Lower leg skin (tissue), 3 donors: ENCODE measurements at regions not wholly inside any gene's neighbourhood (a gene's known extent, or its start where the extent isn't known, plus 50 kb on each side); places are given as distances from the start of the nearest gene placed in this dataset.

Source experiments
- POLR2A ChIP-seq, 2 donors: fragments of 450-650 bp; IDR thresholded peaks; one replicate each; pipeline ENCODE4 v1.6.1; 2016 to 2017; ENCODE audit warnings: antibody characterized with exemption in 2 of 2, mild to moderate bottlenecking in 1 of 2, moderate library complexity in 1 of 2
- TF ChIP-seq, protein P1 (sequence below), 3 donors: fragments of 450-650 bp; IDR thresholded peaks; one replicate each; pipeline ENCODE4 v1.5.1; 2016; ENCODE audit warnings: antibody characterized with exemption in 3 of 3, mild to moderate bottlenecking in 3 of 3, moderate library complexity in 2 of 3

GRCh38 chr22:48894804-48895250 lies 932.8 kb downstream of the BRD1 start:
- TF ChIP-seq, protein P1, sequence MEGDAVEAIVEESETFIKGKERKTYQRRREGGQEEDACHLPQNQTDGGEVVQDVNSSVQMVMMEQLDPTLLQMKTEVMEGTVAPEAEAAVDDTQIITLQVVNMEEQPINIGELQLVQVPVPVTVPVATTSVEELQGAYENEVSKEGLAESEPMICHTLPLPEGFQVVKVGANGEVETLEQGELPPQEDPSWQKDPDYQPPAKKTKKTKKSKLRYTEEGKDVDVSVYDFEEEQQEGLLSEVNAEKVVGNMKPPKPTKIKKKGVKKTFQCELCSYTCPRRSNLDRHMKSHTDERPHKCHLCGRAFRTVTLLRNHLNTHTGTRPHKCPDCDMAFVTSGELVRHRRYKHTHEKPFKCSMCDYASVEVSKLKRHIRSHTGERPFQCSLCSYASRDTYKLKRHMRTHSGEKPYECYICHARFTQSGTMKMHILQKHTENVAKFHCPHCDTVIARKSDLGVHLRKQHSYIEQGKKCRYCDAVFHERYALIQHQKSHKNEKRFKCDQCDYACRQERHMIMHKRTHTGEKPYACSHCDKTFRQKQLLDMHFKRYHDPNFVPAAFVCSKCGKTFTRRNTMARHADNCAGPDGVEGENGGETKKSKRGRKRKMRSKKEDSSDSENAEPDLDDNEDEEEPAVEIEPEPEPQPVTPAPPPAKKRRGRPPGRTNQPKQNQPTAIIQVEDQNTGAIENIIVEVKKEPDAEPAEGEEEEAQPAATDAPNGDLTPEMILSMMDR (IDR thresholded peaks at IDR 0.05): no peak
- TF ChIP-seq POLR2A (IDR thresholded peaks at IDR 0.05): no peak
